Spleen (tissue), 7 donors: ENCODE measurements at regions not wholly inside any gene's neighbourhood (a gene's known extent, or its start where the extent isn't known, plus 50 kb on each side); places are given as distances from the start of the nearest gene placed in this dataset.

Source experiments
- POLR2AphosphoS5 ChIP-seq, 3 donors: sonication (generic); formaldehyde crosslinking; IDR thresholded peaks; one replicate each; pipeline ENCODE4 v1.5.1; 2017; ENCODE audit warnings: antibody characterized with exemption in 3 of 3
- TF ChIP-seq, protein P1 (sequence below), 11 experiments: fragments of 200-600 bp in 7 of 11; fragments of 450-650 bp in 4 of 11; sonication (generic) in 4 of 11; IDR thresholded peaks in 8 of 11; conservative IDR thresholded peaks in 3 of 11; 1 replicate in 7 of 11; 2 replicates in 4 of 11; pipeline versions ENCODE4 v1.4.0 to v1.8.0; 2016 to 2021; ENCODE audit warnings: antibody characterized with exemption in 11 of 11, inconsistent platforms in 4 of 11, mild to moderate bottlenecking in 1 of 11
- donor health status: DM: no; HTN: no; CAD: no; lungs with moderate emphysema.
- donor health status: DM: no; HTN: no; CAD: no.
- donor health status: DM: no; HTN: no; CAD: no.

DNA sequence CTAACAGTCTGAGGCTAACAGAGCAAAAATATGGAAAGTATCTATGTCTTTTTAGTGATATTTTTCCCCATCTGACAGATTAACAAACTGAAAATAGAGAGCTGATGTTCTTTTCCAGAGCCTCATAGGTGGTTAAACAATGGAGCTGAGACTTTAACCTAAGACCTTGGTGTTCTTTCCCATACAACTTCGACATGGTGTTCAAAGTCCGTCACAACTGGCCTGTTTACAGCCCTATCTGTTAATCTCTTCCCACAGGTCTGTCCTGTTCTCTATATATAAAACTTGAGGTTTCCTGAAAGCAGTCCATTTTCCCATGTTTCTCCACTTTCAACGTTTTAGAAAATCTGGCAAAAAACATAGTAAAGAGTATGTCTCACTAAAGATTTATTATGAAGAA lies 395.7 kb downstream of the BRINP2 start:
- TF ChIP-seq, protein P1, sequence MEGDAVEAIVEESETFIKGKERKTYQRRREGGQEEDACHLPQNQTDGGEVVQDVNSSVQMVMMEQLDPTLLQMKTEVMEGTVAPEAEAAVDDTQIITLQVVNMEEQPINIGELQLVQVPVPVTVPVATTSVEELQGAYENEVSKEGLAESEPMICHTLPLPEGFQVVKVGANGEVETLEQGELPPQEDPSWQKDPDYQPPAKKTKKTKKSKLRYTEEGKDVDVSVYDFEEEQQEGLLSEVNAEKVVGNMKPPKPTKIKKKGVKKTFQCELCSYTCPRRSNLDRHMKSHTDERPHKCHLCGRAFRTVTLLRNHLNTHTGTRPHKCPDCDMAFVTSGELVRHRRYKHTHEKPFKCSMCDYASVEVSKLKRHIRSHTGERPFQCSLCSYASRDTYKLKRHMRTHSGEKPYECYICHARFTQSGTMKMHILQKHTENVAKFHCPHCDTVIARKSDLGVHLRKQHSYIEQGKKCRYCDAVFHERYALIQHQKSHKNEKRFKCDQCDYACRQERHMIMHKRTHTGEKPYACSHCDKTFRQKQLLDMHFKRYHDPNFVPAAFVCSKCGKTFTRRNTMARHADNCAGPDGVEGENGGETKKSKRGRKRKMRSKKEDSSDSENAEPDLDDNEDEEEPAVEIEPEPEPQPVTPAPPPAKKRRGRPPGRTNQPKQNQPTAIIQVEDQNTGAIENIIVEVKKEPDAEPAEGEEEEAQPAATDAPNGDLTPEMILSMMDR (IDR thresholded peaks at IDR 0.05 in 8 of 11, conservative IDR thresholded peaks at IDR 0.05 in 3 of 11) = no peak
- no peak for TF ChIP-seq POLR2AphosphoS5 (IDR thresholded peaks at IDR 0.05)
